ENCODE measurements at regions not wholly inside any gene's neighbourhood (a gene's known extent, or its start where the extent isn't known, plus 50 kb on each side); places are given as distances from the start of the nearest gene placed in this dataset.

DNA sequence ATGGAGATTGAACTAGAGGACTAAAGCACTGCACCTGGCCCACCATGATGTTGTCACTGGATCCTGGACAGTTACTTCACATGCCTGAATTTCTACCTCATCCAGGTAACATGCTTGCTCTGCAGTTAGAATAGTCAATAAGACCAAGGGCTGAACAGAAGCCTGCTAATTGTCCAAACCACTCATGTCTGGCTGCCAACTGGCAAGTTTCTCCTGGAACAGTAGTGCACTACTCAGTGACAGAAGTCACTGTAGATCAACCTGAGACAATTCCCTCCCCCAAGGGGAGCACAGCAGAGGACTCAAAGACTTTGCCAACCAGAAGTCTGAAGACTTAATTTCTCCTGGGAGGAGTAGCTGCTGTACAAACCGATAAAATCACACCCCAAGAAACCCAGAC is 454.6 kb upstream of the MARCKS start:
- Mint-ChIP-seq H3K4me1 (no peaks in the 10 kb centered on the region), H3K9me3 (ENCODE audit: low read depth) (peaks cover 2% of the 10 kb centered on the region), H3K27me3 (no peaks in the 10 kb centered on the region), H3K27ac (no peak overlapping the region), H3K4me3 (no peak overlapping the region), H3K36me3 (ENCODE audit: low read depth) (no peaks in the 10 kb centered on the region)
- DNase-seq: no peak
- ATAC-seq: no peak
- intact Hi-C loops (cut with DNase I, micrococcal nuclease): no loop called here
- ChIA-PET CTCF (interaction anchor here (0.7 kb wide), 1 partner anchor 1193 kb away, joined by 4 read pairs; no protein-coding TSS in a partner anchor), POLR2A (no interaction called here)

DNA sequence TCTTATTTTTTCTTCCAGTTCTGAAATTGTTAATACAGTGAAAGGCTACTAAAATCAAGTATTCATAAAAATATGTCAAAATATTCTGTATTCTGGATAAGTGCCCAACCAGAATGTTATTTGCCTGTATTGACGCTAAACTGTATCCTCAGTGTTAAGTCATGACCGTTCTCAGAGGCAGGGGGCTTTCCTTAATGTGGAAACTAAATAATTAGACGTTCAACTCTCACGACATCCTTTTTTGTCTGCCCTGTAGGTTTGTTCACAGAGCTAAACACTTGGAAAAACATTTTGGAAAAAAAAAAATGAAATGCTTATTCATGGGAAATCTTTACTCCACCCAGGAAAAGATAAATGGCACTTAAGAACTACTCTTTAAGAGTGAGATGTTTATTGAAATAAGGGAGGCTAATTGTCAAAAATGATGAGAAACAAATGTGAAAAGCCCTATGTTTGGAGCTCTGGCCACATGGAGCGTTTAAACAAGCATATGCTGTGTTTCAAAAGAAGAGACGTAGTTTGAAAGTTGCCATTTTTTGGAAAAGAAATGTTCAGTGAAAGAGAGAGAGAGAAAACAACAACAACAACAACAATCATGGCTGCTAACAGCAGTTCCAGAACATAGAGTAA is 453.1 kb upstream of the MARCKS start:
- peaks cover 2% of the 10 kb centered on the region for H3K9me3 Mint-ChIP-seq (ENCODE audit: low read depth)
- POLR2A ChIA-PET: no interaction called here
- no peak for ATAC-seq

DNA sequence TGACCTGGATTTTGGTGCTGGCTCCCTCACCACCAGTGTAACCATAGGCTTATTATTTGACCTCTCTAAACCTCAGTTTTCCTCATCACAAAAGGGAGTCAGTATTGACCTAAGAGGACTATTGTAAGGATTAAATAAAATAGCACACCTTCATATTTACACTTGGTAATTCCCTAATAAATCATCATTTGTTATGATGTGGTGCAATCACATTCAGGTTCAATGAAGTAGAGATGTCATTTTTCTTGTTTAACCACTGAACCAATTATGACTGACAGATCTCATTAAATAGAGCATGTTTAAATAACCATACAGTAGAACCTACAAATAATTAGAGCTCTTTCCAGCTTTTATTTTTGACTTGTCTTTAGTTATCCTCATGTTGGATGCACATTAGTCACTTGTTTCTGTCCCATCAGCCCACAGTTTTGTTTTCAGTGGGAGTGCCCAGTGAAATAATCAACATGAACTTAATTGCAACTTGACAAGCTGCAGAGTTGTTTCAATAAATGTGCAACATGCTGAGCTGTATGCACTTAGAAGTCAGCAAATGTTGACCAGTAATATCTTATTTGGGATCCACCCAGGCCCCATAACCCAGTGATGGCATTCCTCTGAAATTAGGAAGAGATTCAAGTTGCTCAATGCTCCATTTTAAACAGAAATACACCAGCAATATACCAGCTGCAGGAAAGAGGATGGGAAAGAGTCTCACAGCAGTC is 451.7 kb upstream of the MARCKS start:
- no peak overlapping the region for H3K27ac Mint-ChIP-seq
- peaks cover 2% of the 10 kb centered on the region for H3K27me3 Mint-ChIP-seq
- intact Hi-C loops (cut with DNase I, micrococcal nuclease): no loop called here
- H3K9me3 Mint-ChIP-seq (ENCODE audit: low read depth): no peaks in the 10 kb centered on the region
- H3K36me3 Mint-ChIP-seq (ENCODE audit: low read depth): no peaks in the 10 kb centered on the region
- H3K4me3 Mint-ChIP-seq: no peak overlapping the region
- no peaks in the 10 kb centered on the region for H3K4me1 Mint-ChIP-seq
- ATAC-seq (no peak), DNase-seq (no peak)
- CTCF ChIA-PET: no interaction called here
- POLR2A ChIA-PET: no interaction called here

More for the DNA sequence above, 453.1 kb upstream of the MARCKS start:
- H3K27me3 Mint-ChIP-seq: peaks cover 2% of the 10 kb centered on the region
- H3K36me3 Mint-ChIP-seq (ENCODE audit: low read depth): no peaks in the 10 kb centered on the region
- no peaks in the 10 kb centered on the region for H3K4me1 Mint-ChIP-seq
- no peak overlapping the region for H3K4me3 Mint-ChIP-seq
- no peak overlapping the region for H3K27ac Mint-ChIP-seq
- DNase-seq: no peak
- CTCF ChIA-PET: no interaction called here
- intact Hi-C loops (cut with DNase I, micrococcal nuclease): no loop called here

DNA sequence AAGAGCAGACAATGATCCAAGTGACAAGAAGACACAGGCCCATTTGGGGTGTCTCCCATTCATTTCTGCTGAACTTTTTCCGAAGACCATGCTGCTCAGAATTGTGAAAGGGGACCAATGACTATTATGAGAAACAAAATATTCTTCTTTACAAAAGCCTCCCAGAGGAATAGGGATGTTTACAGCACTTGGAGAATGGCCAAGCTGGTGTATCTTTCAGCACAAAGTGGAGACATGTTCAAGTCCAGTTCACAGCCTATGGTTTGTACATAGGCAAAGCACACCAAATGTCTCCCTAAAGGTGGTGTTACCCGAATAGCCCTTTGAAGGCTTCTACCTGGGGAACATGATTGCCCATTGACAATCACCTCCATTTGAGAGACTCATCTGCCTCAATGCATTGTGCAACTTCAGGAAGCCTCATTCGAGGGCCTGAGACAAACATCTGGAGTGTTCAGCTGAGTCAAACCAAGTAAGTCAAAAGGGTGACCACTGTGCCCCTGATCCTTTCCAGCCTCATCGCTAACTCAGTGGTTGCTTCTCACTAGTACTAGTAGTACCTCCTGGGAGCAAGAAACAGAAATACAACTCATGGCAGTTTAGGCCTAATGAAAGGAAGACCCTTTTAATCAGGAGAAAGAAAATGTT is 451.0 kb upstream of the MARCKS start:
- no peak for ATAC-seq
- no peaks in the 10 kb centered on the region for H3K36me3 Mint-ChIP-seq (ENCODE audit: low read depth)
- no peaks in the 10 kb centered on the region for H3K4me1 Mint-ChIP-seq
- intact Hi-C loops (cut with DNase I, micrococcal nuclease): no loop called here
- H3K9me3 Mint-ChIP-seq (ENCODE audit: low read depth): no peaks in the 10 kb centered on the region
- H3K4me3 Mint-ChIP-seq: no peak overlapping the region
- no peak overlapping the region for H3K27ac Mint-ChIP-seq
- no peak for DNase-seq
- H3K27me3 Mint-ChIP-seq: peaks cover 2% of the 10 kb centered on the region
- POLR2A ChIA-PET: no interaction called here
- CTCF ChIA-PET: no interaction called here

DNA sequence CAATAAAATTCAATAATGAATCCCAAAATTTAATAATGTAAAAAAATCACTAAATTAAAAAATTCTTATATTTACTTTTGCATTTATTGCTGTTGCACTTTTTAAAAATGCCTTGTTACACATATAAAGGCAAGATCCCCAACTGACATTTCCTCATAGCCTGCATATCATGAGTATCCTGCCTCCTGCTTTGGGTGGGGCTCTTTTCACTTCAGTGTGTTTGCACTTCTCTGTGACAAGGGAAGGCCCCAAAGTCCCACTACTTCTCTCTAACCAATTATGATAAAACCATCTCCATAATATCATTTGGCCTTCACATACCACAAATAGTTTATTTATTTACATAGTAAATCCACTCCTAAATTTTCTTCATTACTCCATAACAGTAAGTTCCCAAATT is 446.1 kb upstream of the MARCKS start:
- no peaks in the 10 kb centered on the region for H3K4me1 Mint-ChIP-seq
- H3K27me3 Mint-ChIP-seq: peaks cover 2% of the 10 kb centered on the region
- ChIA-PET POLR2A (no interaction called here), CTCF (no interaction called here)
- no peak overlapping the region for H3K4me3 Mint-ChIP-seq
- intact Hi-C loops (cut with DNase I, micrococcal nuclease): no loop called here
- ATAC-seq (no peak), DNase-seq (no peak)
- no peaks in the 10 kb centered on the region for H3K9me3 Mint-ChIP-seq (ENCODE audit: low read depth)
- H3K27ac Mint-ChIP-seq: no peak overlapping the region
- no peaks in the 10 kb centered on the region for H3K36me3 Mint-ChIP-seq (ENCODE audit: low read depth)

DNA sequence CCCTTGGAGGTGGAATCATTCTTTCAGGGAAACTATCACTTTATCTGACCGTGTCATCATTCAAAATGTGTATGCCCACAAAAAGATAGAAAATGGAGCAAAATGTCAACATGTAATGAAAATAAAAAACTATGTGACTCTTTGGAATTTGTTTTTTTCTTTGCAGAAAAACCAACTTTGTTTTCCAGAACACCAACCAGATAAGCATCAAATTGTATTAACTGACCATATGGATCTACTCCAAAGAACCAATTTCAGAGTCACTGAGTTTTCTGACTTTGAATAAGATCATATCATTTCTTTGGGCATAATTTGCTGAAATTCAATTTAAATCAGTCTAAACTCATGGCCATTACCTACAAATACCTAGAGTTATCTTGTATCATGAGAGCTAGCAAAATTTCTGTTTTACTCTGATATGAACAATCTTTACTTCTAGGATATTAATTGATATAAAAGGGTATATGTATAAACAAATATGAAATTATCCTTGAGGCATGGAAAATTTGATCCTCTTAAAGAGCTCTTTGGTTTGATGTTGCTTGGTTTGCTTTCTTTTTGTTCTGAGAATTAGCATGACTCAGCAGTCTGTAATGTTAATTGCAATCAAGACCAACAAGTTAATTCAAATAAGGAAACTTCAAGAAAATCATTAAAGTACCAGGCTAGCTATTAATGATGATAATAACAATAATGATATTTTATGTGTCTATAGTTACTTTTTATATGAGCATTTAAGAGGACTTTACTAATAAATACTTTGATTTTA is 444.4 kb upstream of the MARCKS start:
- Mint-ChIP-seq H3K36me3 (ENCODE audit: low read depth) (no peaks in the 10 kb centered on the region), H3K27ac (no peak overlapping the region), H3K27me3 (peaks cover 2% of the 10 kb centered on the region), H3K9me3 (ENCODE audit: low read depth) (no peaks in the 10 kb centered on the region), H3K4me1 (no peaks in the 10 kb centered on the region), H3K4me3 (no peak overlapping the region)
- ATAC-seq (no peak), DNase-seq (no peak)
- ChIA-PET POLR2A (no interaction called here), CTCF (interaction anchor here (0.6 kb wide), 1 partner anchor 1199 kb away, joined by 3 read pairs; no protein-coding TSS in a partner anchor)
- intact Hi-C loops (cut with DNase I, micrococcal nuclease): no loop called here

DNA sequence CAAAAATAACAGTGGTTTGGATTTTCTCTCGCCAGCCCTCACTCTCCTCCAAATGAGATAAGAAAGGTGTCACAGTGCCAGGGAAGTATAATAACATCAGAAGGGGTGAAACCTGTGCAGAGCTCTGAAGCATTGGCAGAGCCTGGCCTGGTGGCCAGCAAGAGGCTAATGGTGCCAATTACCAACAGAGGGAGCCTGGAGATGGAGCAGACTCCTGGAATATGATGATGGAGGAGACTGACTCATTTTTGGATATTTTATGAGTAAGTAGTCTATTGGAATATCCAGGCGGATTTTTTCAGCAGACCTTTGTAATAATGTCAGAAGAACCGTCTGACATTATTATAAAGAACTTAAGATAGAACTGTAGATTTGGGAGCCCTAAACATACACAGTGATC is 442.6 kb upstream of the MARCKS start:
- Mint-ChIP-seq H3K36me3 (ENCODE audit: low read depth) (no peaks in the 10 kb centered on the region), H3K27ac (no peak overlapping the region), H3K4me3 (no peak overlapping the region), H3K9me3 (ENCODE audit: low read depth) (no peaks in the 10 kb centered on the region), H3K4me1 (no peaks in the 10 kb centered on the region), H3K27me3 (no peaks in the 10 kb centered on the region)
- intact Hi-C loops (cut with DNase I, micrococcal nuclease): no loop called here
- CTCF ChIA-PET: no interaction called here
- ATAC-seq (no peak), DNase-seq (no peak)
- POLR2A ChIA-PET: no interaction called here

DNA sequence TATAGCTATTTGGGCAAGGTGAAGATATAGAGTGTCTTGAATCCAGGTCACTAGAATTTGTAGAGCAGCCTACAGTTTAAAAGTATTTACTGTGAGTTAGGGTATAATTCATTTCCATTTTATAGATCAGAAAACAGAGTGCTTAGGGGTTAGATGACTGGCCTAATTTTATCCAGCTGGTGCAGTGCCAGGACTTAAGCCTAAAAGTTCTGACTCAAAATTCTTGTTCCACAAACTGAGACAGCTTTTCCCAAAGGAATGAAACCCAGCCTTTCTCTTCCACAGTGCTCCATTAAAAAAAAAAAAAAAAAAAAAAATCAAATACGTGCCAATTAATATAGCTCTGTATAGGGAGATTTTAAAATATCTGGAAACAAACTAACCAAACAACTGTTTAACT is 441.0 kb upstream of the MARCKS start:
- Mint-ChIP-seq H3K4me1 (no peaks in the 10 kb centered on the region), H3K27me3 (no peaks in the 10 kb centered on the region), H3K27ac (no peak overlapping the region), H3K36me3 (ENCODE audit: low read depth) (no peaks in the 10 kb centered on the region), H3K4me3 (no peak overlapping the region), H3K9me3 (ENCODE audit: low read depth) (no peaks in the 10 kb centered on the region)
- POLR2A ChIA-PET: no interaction called here
- intact Hi-C loops (cut with DNase I, micrococcal nuclease): no loop called here
- CTCF ChIA-PET: interaction anchor here (0.7 kb wide), 1 partner anchor 40 kb away, joined by 3 read pairs; no protein-coding TSS in a partner anchor
- DNase-seq: no peak
- no peak for ATAC-seq

DNA sequence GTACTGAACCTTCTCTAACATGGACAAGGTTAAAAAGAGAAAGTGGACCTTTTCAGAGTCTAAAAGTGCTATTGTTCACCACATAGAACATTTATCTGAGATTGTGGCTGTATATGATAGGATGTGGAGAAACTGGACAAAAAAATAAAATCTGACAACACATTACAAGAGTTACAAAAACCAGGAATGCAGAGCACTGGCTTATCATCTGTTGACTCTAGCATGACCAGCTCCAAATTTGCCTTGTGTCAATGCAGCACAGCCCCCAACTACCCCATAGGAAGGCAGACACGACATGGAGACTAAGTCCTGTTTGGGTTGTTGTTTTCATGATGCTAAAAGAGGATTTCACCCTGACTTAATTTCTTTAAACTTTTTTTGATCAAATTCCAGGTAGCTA is 436.9 kb upstream of the MARCKS start:
- POLR2A ChIA-PET: no interaction called here

DNA sequence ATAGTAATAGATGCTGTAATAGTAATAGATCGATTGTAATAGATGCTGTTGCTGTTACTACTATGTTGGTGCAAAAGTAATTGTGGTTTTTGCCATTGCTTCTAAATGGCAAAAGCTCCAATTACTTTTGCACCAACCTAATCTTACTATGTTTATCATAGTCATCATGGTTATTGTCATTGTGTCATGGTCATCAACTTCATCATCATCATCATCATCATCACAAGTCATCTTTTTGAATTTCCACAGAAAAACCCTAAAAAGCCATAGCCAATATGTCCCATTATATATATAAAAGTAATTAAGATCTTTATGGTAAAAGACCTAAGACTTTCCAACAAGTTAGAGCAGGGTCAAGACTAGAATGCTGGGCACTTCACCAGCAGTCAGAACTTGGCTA is 435.1 kb upstream of the MARCKS start:
- no peak for DNase-seq
- CTCF ChIA-PET: no interaction called here
- Mint-ChIP-seq H3K36me3 (ENCODE audit: low read depth) (no peaks in the 10 kb centered on the region), H3K4me3 (no peak overlapping the region), H3K4me1 (no peaks in the 10 kb centered on the region), H3K9me3 (ENCODE audit: low read depth) (no peaks in the 10 kb centered on the region), H3K27ac (no peak overlapping the region), H3K27me3 (peaks cover 2% of the 10 kb centered on the region)
- POLR2A ChIA-PET: no interaction called here
- no peak for ATAC-seq
- intact Hi-C loops (cut with DNase I, micrococcal nuclease): no loop called here

More for the DNA sequence above, 436.9 kb upstream of the MARCKS start:
- H3K27me3 Mint-ChIP-seq: peaks cover 2% of the 10 kb centered on the region
- intact Hi-C loops (cut with DNase I, micrococcal nuclease): no loop called here
- H3K9me3 Mint-ChIP-seq (ENCODE audit: low read depth): no peaks in the 10 kb centered on the region
- no peaks in the 10 kb centered on the region for H3K4me1 Mint-ChIP-seq
- no peak overlapping the region for H3K27ac Mint-ChIP-seq
- CTCF ChIA-PET: interaction anchor here (1.0 kb wide), 1 partner anchor 382 kb away, joined by 3 read pairs; no protein-coding TSS in a partner anchor
- ATAC-seq (no peak), DNase-seq (no peak)
- H3K36me3 Mint-ChIP-seq (ENCODE audit: low read depth): no peaks in the 10 kb centered on the region
- H3K4me3 Mint-ChIP-seq: no peak overlapping the region

DNA sequence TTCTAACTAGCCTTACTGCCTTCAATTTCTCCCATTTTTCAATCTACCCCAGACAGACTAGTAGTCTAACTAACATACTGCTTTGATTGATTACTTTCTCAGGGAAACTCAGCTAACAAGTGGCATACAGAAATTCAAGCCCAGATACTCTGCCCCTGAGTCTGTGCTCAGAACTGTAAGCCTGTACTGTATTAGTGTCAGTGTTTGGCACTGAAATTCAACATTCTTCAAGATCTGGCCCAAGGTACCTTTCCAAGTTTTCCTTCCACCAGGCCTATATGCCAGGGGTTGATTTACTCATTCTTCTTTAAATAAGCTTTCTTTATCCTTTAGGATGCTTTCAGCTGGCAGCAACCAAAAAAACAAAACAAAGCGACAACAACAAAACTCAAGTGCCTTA is 433.2 kb upstream of the MARCKS start:
- ChIA-PET CTCF (interaction anchor here (0.6 kb wide), 1 partner anchor 51 kb away, joined by 3 read pairs; no protein-coding TSS in a partner anchor), POLR2A (no interaction called here)
- Mint-ChIP-seq H3K27me3 (peaks cover 2% of the 10 kb centered on the region), H3K27ac (no peak overlapping the region), H3K9me3 (ENCODE audit: low read depth) (no peaks in the 10 kb centered on the region), H3K4me1 (no peaks in the 10 kb centered on the region), H3K36me3 (ENCODE audit: low read depth) (no peaks in the 10 kb centered on the region), H3K4me3 (no peak overlapping the region)
- no peak for ATAC-seq
- DNase-seq: no peak
- intact Hi-C loops (cut with DNase I, micrococcal nuclease): no loop called here

All from activated CD4-positive, alpha-beta T cell treated with anti-CD3 and anti-CD28 coated beads for 36 hours (primary cell).